Breast epithelium (tissue), 3 donors: ENCODE measurements at regions not wholly inside any gene's neighbourhood (a gene's known extent, or its start where the extent isn't known, plus 50 kb on each side); places are given as distances from the start of the nearest gene placed in this dataset.

ENCODE experiments used
- CTCF ChIP-seq, 3 donors: fragments of 450-650 bp; IDR thresholded peaks; one replicate each; pipeline ENCODE4 v1.5.1; 2016 to 2017; ENCODE audit warnings: antibody characterized with exemption in 3 of 3, mild to moderate bottlenecking in 3 of 3, moderate library complexity in 3 of 3
- POLR2AphosphoS5 ChIP-seq, 3 donors: sonication (generic); formaldehyde crosslinking; IDR thresholded peaks; one replicate each; pipeline ENCODE4 v1.6.1; 2017; ENCODE audit warnings: antibody characterized with exemption in 3 of 3

DNA sequence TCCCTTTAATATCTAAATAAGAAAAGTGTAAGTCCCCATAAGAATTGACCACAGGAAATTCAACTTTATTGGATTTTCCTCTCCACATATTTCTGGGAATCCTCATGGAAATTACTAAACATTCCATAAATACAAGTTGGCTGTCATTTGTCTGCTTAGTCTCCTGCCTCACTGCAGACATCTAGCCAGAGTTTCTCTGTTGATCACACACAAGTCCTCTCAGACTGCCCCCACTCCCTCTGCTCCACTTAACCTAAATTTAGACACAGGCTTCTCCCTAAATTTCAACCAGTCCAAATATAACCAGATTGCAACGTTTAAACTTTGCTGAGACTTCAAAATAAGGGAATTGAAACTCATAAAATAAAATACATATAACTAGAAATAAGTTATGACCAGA, 982.1 kb downstream of the DTWD2 start:
- TF ChIP-seq CTCF (IDR thresholded peaks at IDR 0.05): no peak
- TF ChIP-seq POLR2AphosphoS5 (IDR thresholded peaks at IDR 0.05): no peak
